Gastroesophageal sphincter (tissue), 3 donors: ENCODE measurements at regions not wholly inside any gene's neighbourhood (a gene's known extent, or its start where the extent isn't known, plus 50 kb on each side); places are given as distances from the start of the nearest gene placed in this dataset.

Source experiments
- EP300 ChIP-seq: sonication (generic); formaldehyde crosslinking; IDR thresholded peaks from one replicate; pipeline ENCODE4 v1.6.1; 2017; ENCODE audit warnings: antibody characterized with exemption, mild to moderate bottlenecking
- POLR2A ChIP-seq, 2 donors: fragments of 450-650 bp; IDR thresholded peaks; one replicate each; pipeline ENCODE4 v1.6.1; 2017; ENCODE audit warnings: antibody characterized with exemption in 2 of 2, mild to moderate bottlenecking in 2 of 2, moderate library complexity in 1 of 2
- POLR2AphosphoS5 ChIP-seq: sonication (generic); formaldehyde crosslinking; IDR thresholded peaks from one replicate; pipeline ENCODE4 v1.6.1; 2017; ENCODE audit warnings: antibody characterized with exemption
- TF ChIP-seq, protein P1 (sequence below), 4 experiments: fragments of 200-600 bp in 2 of 4; fragments of 450-650 bp in 2 of 4; sonication (generic) in 1 of 4; IDR thresholded peaks; one replicate each; pipeline ENCODE4 v1.5.1; 2017 to 2019; ENCODE audit warnings: antibody characterized with exemption in 4 of 4, mild to moderate bottlenecking in 2 of 4, moderate library complexity in 2 of 4

DNA sequence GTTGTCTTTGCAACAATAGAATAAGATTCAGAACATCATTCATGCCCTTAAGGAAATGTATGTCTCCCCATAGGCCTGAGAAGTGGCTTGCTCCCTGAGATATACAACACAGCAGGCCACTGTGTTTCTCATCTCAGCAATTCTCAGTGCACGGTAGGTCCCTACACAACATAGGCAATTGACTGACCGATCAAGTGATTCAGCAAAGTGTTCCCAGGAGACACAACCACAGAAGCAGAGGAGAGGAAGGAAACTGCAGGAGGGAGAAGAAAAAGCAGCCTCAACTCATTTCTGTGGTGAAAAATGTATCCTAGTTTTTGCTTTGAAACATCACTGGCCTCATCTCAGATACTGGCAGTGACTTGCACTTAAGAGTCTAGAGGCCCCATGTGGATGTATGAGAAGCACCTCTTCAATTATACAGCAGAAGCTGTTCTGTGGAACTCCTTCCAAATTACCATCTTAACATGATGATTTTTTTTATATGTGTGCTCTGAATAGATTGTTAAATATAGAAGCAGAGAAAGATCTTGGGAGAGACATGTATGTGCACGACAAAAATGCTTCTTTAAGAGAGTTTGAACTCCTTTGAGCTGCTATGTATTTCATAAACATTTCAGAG, 306.8 kb downstream of the XPNPEP1 start:
- TF ChIP-seq, protein P1, sequence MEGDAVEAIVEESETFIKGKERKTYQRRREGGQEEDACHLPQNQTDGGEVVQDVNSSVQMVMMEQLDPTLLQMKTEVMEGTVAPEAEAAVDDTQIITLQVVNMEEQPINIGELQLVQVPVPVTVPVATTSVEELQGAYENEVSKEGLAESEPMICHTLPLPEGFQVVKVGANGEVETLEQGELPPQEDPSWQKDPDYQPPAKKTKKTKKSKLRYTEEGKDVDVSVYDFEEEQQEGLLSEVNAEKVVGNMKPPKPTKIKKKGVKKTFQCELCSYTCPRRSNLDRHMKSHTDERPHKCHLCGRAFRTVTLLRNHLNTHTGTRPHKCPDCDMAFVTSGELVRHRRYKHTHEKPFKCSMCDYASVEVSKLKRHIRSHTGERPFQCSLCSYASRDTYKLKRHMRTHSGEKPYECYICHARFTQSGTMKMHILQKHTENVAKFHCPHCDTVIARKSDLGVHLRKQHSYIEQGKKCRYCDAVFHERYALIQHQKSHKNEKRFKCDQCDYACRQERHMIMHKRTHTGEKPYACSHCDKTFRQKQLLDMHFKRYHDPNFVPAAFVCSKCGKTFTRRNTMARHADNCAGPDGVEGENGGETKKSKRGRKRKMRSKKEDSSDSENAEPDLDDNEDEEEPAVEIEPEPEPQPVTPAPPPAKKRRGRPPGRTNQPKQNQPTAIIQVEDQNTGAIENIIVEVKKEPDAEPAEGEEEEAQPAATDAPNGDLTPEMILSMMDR (IDR thresholded peaks at IDR 0.05), result no peak
- TF ChIP-seq POLR2AphosphoS5 (no peak), POLR2A (IDR thresholded peaks at IDR 0.05) (no peak), EP300 (no peak)
